GM21528 (cell line): ENCODE measurements at regions not wholly inside any gene's neighbourhood (a gene's known extent, or its start where the extent isn't known, plus 50 kb on each side); places are given as distances from the start of the nearest gene placed in this dataset.

Source experiments
- ATAC-seq: cut with Tn5 transposase; IDR thresholded peaks from one replicate; pipeline ENCODE4 v1.9.1; 2021; ENCODE audit warnings: mild to moderate bottlenecking, moderate library complexity; ENCODE audit not compliant: unreplicated experiment, low FRiP score

DNA sequence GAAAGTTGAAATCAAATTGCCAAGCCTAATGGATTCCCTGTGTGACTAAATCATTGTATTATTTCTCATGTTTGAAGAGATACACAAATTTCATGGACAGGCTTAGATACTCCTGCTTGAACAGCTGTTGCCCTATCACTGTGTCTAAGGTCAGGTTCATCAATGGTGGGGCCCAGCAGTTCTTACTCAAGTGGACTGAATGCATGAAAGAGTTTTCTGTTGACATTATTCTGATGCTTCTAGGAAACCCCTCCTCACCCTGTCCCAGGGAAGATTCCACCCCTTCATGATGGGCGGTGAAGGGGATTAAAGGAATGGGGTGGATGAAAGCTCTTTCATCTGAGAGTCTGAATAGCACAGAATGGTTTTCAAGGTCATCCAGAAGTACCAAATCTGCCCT lies 148.8 kb downstream of the INO80D start:
- ATAC-seq, result no peak

DNA sequence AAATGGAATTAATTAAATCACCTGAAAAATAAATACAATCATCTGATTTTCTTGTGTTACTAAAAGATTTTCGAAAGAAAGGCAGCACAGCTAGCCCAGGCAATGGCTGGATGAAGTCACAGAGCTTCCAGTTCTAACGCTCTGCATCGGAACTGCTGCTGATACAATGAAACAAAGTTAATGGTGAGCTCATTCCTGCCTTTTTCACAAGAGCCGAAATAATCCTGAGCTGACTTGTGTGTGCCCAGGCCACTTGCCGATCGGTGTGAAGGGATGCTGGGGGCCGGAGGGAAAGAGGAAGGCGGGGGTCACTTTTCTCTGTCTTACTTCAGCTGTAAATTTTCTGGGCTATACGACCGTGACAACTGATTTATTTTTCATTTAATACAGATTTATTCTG lies 149.5 kb downstream of the INO80D start:
- no peak for ATAC-seq

DNA sequence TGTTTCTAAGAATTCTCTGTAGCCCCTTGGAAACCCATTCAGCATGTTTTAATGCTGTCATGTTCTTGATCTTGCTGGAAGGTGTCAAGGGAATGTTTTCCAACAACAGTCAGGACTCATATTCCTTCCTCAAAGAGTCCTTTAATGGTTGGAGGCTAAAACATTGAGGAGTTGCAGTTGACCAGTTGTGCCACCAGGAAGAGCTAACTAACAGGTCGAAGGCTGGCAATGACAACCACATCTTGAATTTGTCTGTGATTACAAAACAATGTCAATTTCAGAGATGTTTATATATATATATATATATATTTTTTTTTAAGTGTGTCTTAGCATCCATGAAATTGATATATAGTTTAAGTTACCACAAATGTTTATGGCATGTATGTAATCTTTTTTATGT lies 151.5 kb downstream of the INO80D start:
- ATAC-seq, result no peak

DNA sequence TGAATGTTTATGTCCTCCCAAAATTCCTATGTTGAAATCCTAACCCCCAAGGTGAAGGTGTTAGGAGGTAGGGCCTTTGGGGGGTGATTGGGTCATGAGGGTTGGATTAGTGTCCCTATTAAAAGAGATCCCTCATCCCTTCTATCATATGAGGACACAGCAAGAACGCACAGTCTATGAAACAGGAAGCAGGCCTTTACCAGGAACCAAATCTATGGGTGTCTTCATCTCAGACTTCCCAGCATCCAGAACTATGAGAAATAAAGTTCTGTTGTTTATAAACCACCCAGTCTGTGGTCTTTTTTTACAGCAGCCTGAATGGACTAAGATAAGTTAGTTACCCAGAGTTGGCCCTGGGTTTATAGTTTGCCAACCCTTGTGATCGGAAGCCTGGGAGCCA lies 153.1 kb downstream of the INO80D start:
- ATAC-seq, result no peak

DNA sequence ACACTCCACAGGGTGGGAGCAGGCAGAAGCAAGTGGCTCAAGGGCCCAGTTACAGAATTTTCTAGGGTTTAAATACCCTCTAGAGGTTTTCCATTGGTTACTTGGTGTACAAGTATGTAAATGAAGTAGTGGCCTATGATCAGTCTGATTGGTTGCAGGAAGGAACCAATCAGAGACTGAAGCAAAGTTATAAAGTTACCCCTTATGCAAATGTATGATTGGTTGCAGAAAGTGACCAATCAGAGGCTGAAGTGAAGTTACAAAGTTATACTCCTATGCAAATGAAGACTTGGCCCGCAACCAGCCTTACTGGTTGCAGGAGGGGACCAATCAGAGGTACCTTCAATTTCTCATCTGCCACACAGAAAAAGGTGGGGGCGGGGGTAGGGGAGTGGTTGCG lies 154.6 kb downstream of the INO80D start:
- ATAC-seq, result no peak

DNA sequence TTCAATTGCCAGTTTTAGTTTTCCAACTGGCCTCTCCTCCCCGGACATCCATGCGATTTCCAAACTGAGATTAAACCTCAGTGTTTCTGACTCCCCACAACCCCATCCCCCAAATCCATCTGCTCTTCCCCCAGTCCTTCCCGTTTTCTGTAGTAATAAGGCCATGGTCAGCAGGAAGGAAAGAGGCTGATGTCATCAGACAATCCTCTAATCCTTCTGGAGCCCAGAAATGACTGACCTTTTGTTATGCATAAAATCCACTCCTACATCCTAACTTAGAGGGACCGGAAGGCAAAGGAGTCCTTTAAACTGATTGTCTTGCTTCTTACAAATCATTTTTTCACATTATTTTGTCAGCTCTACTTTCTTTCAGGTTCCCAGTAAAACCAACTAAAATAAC lies 155.8 kb downstream of the INO80D start:
- ATAC-seq, result no peak

DNA sequence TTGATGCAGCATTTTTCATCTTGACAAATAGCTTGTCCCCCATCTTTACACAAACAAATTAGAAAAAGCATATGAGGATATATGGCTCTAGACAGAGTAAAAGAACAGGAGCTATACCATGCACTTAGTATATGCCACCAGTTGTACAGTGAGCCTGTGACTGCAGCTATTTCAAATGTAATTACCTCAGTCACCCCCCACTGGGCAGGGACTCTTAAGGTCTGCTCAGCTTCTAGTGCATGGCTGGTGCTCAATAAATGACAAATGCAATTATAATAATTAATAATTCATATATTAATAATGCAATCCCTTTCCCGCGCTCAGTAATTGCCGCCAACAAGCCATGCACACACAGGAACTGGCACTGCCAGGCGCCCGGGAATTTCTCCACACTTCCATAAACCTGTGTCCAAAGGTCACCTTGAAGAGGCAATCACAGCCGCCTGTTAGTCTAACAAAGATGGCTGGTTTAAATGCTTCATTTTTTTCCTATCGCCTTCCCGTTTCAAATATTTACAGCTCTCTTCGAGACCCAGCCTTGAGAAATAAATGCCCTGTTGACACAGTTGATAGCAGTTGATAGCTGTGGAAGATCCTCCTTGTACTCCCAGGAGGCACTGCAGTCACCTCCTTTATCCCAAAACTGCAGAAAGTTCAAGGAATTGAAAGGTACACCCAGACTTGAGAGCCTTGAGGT lies 156.6 kb downstream of the INO80D start:
- no peak for ATAC-seq

DNA sequence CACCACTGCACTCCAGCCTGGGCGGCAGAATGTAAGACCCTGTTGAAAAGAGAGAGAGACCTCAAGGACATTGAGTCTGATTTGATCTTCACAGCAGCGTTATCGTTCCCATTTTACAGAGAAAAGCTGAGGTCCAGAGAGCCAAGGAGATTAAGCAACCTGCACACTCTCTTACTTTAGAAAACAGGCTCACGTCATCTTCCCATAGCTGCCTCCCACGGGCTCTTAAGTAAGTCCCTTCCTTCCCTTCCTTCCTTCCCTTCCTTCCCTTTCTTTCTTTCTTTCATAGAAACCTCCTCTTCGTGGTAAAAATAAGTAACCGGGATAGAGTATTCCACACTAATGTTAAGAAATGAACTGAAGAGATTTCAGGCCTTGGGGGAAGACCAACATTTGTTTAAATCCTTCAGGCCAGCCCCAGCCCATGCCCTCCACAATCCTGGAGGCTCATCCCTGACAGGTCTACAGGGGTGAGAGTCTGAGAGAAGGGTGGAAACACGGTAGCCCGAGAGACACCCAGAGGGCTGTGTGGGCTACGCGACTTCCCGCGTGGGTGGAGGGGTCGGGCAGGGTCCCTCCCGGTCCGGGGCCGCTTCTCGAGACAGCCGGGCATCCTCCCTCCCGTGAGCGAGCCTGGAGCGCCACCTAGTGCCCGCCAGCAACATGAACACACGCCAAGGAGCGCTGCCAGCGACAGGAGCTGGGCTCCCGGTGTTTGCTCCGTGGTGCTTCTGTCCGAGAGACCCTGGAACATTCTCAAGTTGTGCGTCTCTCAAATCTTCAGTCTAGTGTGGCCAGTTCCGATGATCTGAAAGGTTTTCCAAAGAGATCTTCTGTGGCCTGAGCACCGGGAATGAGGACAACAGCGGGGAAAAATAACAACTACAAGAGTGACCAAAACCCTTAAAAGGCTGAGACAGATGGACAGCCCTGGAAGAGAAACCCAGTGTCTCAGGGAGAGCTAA lies 160.3 kb downstream of the INO80D start:
- peak; percentile 91 for ATAC-seq

DNA sequence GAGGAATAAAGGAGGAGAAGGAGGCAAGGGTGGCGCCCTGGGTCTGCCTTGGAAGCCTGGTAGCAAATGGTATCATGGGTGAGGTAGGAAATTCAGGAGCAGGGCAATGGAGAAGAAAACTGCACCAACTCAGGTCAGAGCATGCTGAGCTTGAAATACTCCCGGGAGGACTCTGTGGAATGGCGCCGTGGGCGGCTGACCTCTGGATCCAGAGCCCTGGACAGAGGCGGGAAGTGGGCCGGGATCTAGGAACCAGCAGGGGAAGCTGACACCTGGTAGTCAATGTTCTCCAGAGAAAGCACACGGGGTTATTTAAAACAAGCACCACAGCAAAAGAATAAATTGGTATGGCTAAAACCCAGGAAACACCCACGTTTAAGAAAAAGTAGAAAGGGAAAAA lies 161.3 kb downstream of the INO80D start:
- ATAC-seq, result no peak

DNA sequence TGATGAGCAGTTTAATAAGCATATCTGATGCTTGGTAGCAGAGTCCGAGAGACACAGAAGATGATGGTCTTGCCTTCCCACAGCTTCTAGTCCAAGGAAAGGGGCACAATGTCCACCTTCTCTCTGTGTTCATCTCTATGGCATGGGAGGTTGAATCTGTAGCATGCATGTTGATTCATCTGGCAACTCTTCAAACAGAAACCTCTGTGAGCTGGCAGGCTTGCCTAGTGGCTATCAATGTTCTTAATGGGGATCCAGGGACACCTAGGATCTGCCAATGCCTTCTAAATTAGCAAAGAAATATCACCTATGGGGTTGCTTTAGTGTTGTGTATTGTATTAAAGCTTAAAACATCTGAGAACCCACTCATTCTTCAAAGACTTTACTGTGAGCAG lies 170.8 kb downstream of the INO80D start:
- ATAC-seq, result no peak

DNA sequence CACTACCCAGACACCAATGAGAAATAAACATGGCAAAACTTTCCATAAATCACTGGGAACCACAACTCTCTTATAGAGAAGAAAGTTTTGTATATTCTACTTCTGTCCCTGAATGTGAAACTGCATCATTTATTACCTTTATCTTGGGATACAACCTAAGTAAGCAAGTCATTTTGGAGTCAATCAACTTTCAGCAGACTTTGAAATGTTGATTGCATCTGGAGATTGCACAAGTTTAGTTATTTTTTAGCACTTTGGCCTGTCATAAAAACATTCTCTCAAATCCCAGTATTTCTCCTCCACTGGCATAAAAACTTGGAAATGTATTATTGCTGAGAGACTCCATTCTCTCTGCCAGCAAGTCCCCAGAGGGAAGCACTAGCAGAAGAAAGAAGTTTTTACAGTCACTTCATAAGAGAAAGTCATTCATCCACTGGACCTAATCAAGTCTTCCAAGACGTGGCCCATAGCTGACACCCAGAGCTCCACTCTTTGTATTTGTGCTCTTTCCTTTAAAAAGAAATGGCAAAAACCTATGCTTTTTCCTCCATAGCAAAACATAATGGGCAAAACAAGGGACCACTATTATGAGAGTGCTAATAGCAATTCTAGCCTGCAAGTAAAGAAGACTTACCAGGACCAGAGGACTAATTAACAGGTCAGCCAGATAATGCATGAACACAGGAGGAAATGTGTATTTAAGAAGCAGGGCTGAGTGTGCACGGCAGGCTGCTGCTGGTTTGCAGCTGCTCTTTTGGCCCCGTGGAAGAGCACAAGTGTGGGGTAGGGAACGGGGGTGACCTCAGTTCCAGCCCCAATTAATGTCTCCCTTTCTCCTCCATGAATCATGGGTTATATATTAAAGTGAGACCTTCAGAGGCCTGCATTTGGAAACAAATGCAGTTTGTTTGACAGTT lies 171.5 kb downstream of the INO80D start:
- no peak for ATAC-seq

DNA sequence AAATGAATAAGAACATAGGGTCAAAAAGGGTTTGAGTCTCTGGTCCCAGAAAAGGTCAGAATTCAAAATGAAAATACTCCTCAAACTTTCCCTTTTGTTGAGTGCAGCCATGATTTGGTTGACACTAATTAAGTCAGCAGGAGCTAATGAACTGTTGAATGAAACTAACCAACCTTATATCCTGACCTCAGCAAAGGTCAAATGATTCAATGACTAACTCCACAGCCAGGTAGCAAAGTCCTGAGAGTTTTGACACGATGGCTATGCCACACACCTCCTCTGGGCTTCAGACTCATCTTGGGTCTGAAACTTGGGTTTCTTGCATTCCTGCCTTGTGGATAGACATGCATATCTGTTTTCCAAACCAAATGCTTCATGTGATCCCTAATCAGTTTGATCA lies 172.3 kb downstream of the INO80D start:
- ATAC-seq, result no peak

DNA sequence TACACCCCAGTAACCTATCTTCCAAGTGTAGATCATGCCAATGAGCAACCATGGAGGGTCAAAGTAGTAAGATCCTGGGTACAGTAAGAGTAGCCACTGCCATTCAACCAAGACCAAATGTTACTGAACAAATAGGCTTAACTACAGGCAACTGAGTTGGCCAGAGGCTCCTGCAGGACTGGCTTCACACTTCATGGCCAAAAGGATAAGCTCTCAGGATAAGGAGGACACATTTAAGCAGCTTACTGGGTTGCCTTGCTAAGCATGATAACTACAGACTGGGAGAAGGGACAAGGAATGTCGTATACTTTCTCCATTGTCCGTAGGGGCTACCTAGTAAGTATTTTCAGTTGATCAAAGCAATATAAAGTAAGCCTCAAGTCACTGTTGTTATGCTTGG lies 174.7 kb downstream of the INO80D start:
- ATAC-seq, result no peak

DNA sequence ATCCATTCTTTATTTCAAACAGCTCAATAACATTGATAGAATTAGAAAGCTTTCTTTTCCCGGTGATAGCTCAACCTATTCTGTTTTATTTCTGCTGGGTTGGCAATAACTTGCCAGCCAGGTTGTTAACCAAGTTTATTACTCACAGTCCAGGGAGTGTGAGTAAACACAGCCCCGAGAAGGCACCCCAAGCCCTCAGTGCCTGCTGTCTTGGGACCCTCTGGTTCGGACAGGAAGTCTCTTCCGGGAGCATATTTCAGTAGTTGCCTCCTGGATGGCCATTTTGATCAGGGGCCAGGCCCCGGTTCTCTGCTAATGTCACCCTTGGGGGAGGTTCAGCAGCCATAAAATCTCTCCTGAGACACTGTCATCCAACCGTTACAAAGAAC lies 176.8 kb downstream of the INO80D start:
- no peak for ATAC-seq

DNA sequence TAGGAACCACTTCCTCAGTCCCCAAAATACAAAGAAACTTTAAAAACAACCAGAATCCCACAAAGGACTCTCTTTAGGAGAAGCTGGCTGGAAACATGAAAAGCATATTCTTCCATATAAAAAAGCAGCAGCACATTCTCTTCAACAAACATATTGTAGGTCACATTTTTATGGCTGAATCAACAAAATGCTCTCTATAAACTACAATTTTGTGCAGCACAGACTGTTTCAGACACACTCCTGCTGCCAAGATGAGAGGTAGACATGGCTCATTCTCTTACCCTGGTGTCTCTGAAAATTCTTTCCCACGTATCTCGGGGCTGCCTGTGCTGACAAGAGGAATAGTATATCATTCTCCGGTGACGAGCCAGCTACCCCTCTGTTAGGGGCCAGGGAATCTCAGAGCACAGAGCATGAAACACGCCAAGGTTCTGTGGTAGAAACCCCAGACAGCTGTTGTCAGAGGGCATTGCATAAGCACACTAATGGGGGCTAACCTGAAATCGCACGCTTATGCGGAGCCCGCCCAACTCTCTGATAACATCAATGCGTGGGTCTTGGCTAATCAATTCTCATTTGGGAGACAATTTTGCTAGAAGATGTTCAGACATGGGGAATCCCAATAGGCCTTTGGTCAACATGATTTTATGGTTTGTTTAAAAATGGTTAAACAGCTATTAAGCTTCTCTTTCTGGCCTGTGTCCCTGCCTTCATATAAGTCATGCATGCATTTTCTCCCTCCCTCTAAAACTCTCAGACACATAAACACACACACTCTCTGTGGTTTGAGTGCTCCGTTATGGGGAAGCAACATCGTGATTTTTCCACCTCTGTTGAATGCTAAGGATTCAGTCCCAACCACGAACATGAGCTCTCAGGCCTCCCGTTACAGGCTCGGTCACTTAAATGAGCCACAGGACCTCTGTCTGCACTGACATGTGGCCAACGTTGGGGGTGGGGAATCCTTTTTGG lies 177.5 kb downstream of the INO80D start:
- ATAC-seq, result no peak

DNA sequence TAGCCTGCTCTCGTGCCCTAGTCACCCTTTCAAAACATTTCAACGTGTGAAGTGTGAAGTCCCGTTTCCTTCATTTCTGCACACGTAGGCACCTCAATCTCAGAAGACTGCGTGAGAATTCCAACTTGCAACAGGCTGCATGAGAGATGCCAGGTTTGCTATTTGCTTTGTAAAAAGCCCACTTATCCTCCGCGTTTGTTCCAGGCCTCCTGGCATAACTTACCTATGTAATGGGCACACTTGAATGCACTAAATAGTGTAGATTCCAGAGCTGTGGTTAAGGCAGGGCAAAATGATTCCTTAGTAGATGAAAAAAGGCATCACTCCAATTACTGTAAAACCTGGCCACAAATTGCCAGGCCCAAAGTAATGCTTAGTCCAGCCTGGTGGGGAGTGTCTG lies 179.6 kb downstream of the INO80D start:
- no peak for ATAC-seq

DNA sequence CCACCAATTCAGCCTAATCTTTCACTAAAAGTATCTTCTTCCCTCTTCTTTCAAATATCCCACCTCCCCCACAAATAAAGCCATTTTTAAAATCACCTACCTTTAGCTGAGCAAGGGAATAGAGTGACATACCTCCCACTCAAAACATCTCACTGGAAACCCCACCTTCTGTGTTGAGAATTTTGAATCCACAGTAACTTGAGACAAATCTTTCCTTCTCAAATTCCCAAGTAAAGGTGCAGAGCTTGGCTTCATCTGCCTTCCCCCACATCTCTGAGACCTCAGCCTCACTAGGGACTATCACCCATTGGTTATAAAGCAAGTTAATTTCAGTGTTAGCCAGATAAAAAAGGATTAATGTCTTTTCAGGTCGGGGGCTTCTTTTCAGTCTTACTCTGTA lies 180.4 kb downstream of the INO80D start:
- no peak for ATAC-seq

DNA sequence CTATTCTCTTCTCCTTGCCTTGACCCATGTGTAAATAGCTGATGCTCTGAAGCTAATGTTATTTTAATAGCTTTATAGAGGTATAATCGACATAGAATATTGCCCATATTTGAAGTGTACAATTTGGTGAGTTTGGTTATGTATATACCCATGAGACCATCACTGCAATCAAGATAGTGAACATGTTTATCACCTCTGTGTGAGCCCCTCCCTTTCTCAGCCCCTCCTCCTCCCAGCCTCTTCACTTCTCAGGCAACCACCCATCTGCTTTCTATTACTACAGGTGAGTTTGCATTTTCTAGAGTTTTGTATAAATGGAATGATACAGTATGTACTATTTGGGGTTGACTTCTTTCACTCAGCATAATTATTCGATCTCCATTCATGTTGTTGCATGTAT lies 181.1 kb downstream of the INO80D start:
- no peak for ATAC-seq

DNA sequence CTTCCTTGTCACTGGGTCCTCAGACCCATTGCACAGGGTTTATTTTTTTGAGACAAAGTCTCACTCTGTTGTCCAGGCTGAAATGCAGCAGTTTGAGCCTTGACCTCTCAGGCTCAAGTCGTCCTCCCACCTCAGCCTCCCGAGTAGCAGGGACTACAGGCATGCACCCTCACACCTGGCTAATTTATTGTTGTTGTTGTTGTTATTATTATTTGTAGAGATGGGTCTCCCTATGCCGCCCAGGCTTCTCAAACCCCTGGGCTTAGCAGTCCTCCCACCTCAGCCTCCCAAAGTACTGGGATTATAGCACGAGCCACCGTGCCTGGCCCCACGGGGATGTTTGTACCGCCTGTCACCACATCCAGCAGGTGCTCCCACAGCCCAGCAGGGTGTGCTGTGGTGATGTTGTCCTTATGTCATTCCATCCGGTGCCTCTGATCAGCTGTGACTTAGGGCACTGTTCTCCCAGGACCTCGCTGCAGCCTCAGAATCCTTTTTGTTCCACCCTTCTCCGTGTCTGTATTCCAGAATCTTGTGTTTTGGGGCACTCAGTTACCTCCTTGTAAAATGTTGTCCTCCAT lies 182.3 kb downstream of the INO80D start:
- no peak for ATAC-seq

DNA sequence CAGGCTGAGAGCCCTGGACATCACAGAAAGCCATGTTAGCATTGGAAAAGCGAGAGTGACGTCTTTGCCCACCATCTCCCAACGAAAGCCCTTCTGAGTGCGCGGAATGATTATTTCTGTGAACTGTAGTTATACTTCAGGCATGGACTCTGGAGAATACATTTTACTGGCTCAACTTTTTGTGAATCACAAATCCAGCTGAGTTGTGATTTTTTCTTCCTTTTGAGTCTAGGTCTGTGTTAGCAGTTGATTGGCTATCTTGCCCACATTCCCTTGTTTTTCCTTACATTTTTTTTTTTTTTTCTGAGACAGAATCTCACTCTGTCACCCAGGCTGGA lies 183.1 kb downstream of the INO80D start:
- no peak for ATAC-seq
